ENCODE measurements at regions not wholly inside any gene's neighbourhood (a gene's known extent, or its start where the extent isn't known, plus 50 kb on each side); places are given as distances from the start of the nearest gene placed in this dataset.
A peak's percentile ranks its signal among the peaks of the same experiment; 100 is the strongest.

- H3K27me3 ChIP-seq (ENCODE audit: control insufficient read depth in 3 of 3, insufficient read depth in 3 of 3, low read length in 2 of 3) = no peaks in the 10 kb centered on the region
- H3K9ac ChIP-seq (ENCODE audit: insufficient read depth in 1 of 2, low read length in 2 of 2) = peak overlapping the region in 1 of 2 donors; percentile 34
- H3K9me3 ChIP-seq (ENCODE audit: control insufficient read depth in 4 of 4, insufficient read depth in 3 of 4, low read length in 3 of 4) = no peaks in the 10 kb centered on the region
- H3K27ac ChIP-seq (ENCODE audit: low read depth in 1 of 2, low read length in 1 of 2) = no peak overlapping the region
- TF ChIP-seq CTCF (IDR thresholded peaks at IDR 0.05; ENCODE audit: control extremely low read depth, extremely low read depth) = no peak
- WGBS, 2 donors = 73 to 80% methylated on average over 5 of the region's 5 CpGs
- H3K36me3 ChIP-seq (ENCODE audit: control insufficient read depth in 4 of 4, insufficient read depth in 4 of 4, low read length in 4 of 4) = no peaks in the 10 kb centered on the region
- ATAC-seq (ENCODE audit: insufficient read depth, low FRiP score) (no peak), DNase-seq (peak in 1 of 3 donors; percentile 82)
- H3K4me1 ChIP-seq (ENCODE audit: control insufficient read depth in 5 of 5, insufficient read depth in 5 of 5, low read length in 5 of 5) = peaks cover 0 to 14% (median 5%) of the 10 kb centered on the region in 5 donors
- H3K4me3 ChIP-seq = no peak overlapping the region
Observed at GRCh38 chr3:106263011-106263410, 394.2 kb upstream of the CBLB start.

GRCh38 chr3:106263546-106263945 is 394.7 kb upstream of the CBLB start:
- Histone ChIP-seq H3K4me1 (ENCODE audit: control insufficient read depth in 5 of 5, insufficient read depth in 5 of 5, low read length in 5 of 5) (peaks cover 0 to 14% (median 5%) of the 10 kb centered on the region in 5 donors), H3K36me3 (ENCODE audit: control insufficient read depth in 4 of 4, insufficient read depth in 4 of 4, low read length in 4 of 4) (no peaks in the 10 kb centered on the region), H3K27me3 (ENCODE audit: control insufficient read depth in 3 of 3, insufficient read depth in 3 of 3, low read length in 2 of 3) (no peaks in the 10 kb centered on the region), H3K9me3 (ENCODE audit: control insufficient read depth in 4 of 4, insufficient read depth in 3 of 4, low read length in 3 of 4) (no peaks in the 10 kb centered on the region), H3K4me3 (no peak overlapping the region), H3K9ac (ENCODE audit: insufficient read depth in 1 of 2, low read length in 2 of 2) (no peak overlapping the region), H3K27ac (ENCODE audit: low read depth in 1 of 2, low read length in 1 of 2) (no peak overlapping the region)
- ATAC-seq (ENCODE audit: insufficient read depth, low FRiP score) (no peak), DNase-seq (peak in 1 of 3 donors; percentile 61)
- TF ChIP-seq CTCF (IDR thresholded peaks at IDR 0.05; ENCODE audit: control extremely low read depth, extremely low read depth) = no peak

GRCh38 chr3:106265704-106266103 is 396.9 kb upstream of the CBLB start:
- Histone ChIP-seq H3K27ac (ENCODE audit: low read depth in 1 of 2, low read length in 1 of 2) (no peak overlapping the region), H3K9me3 (ENCODE audit: control insufficient read depth in 4 of 4, insufficient read depth in 3 of 4, low read length in 3 of 4) (no peaks in the 10 kb centered on the region), H3K27me3 (ENCODE audit: control insufficient read depth in 3 of 3, insufficient read depth in 3 of 3, low read length in 2 of 3) (no peaks in the 10 kb centered on the region), H3K9ac (ENCODE audit: insufficient read depth in 1 of 2, low read length in 2 of 2) (no peak overlapping the region), H3K36me3 (ENCODE audit: control insufficient read depth in 4 of 4, insufficient read depth in 4 of 4, low read length in 4 of 4) (no peaks in the 10 kb centered on the region), H3K4me1 (ENCODE audit: control insufficient read depth in 5 of 5, insufficient read depth in 5 of 5, low read length in 5 of 5) (peaks cover 0 to 14% (median 5%) of the 10 kb centered on the region in 5 donors), H3K4me3 (no peak overlapping the region)
- no peak for ATAC-seq (ENCODE audit: insufficient read depth, low FRiP score)
- TF ChIP-seq CTCF (IDR thresholded peaks at IDR 0.05; ENCODE audit: control extremely low read depth, extremely low read depth) = no peak
- 40 to 42% methylated on average over 3 of the region's 3 CpGs for WGBS, 2 donors
- DNase-seq = no peak

GRCh38 chr3:106268696-106269095 is 399.9 kb upstream of the CBLB start:
- DNase-seq (no peak), ATAC-seq (ENCODE audit: insufficient read depth, low FRiP score) (no peak)
- 79 to 89% methylated on average over 4 of the region's 4 CpGs for WGBS, 2 donors
- no peaks in the 10 kb centered on the region for H3K36me3 ChIP-seq (ENCODE audit: control insufficient read depth in 4 of 4, insufficient read depth in 4 of 4, low read length in 4 of 4)
- H3K4me1 ChIP-seq (ENCODE audit: control insufficient read depth in 5 of 5, insufficient read depth in 5 of 5, low read length in 5 of 5) = peaks cover 0 to 3% (median 0%) of the 10 kb centered on the region in 5 donors
- H3K4me3 ChIP-seq = no peak overlapping the region
- H3K9me3 ChIP-seq (ENCODE audit: control insufficient read depth in 4 of 4, insufficient read depth in 3 of 4, low read length in 3 of 4) = no peaks in the 10 kb centered on the region
- no peaks in the 10 kb centered on the region for H3K27me3 ChIP-seq (ENCODE audit: control insufficient read depth in 3 of 3, insufficient read depth in 3 of 3, low read length in 2 of 3)
- no peak for TF ChIP-seq CTCF (IDR thresholded peaks at IDR 0.05; ENCODE audit: control extremely low read depth, extremely low read depth)
- no peak overlapping the region for H3K27ac ChIP-seq (ENCODE audit: low read depth in 1 of 2, low read length in 1 of 2)
- H3K9ac ChIP-seq (ENCODE audit: insufficient read depth in 1 of 2, low read length in 2 of 2) = no peak overlapping the region
